HG03571 (cell line): ENCODE measurements at regions not wholly inside any gene's neighbourhood (a gene's known extent, or its start where the extent isn't known, plus 50 kb on each side); places are given as distances from the start of the nearest gene placed in this dataset.

ENCODE experiments used
- ATAC-seq: cut with Tn5 transposase; IDR thresholded peaks from one replicate; pipeline ENCODE4 v1.9.1; 2021; ENCODE audit not compliant: unreplicated experiment

DNA sequence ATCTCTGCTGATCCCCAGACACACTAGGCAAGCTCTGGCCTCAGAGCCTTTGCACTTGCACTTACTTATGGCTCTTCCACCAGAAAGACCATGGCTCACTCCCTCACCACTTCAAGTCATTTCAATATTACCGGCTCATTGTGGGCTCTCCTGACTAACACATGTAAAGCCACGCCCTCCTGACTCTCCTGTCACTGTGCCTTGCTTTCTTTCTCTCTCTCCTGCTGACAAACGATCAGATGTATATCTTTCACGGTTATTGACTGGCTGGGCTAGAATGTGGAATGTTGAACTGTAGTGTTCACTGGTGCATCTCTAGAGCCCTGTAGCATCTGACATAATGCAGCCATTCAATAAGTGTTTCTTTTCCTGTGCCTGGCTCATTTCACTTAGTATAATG lies 425.1 kb downstream of the RAB28 start:
- ATAC-seq, result no peak

- ATAC-seq, result no peak
Measured at GRCh38 chr4:13056630-13057189, 427.4 kb downstream of the RAB28 start.

- no peak for ATAC-seq
Measured at GRCh38 chr4:13054420-13054970, 429.6 kb downstream of the RAB28 start.

GRCh38 chr4:13047591-13047990 lies 436.5 kb downstream of the RAB28 start:
- ATAC-seq, result no peak

DNA sequence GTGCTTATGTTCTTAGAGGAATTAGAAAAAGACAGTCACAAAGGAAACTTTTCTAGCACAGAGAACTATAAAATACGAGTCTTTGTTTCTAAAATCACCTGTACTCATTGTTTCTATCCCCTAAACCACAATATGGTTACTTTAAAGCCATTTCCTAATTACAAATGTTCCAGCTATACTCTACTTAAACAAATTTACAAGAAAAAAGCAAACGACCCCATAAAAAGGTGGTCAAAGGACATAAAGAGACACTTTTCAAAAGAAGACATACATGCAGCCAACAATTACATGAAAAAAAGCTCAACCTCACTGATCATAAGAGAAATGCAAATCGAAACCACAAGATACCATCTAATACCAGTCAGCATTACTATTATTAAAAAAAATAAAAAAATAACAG lies 447.3 kb downstream of the RAB28 start:
- no peak for ATAC-seq

DNA sequence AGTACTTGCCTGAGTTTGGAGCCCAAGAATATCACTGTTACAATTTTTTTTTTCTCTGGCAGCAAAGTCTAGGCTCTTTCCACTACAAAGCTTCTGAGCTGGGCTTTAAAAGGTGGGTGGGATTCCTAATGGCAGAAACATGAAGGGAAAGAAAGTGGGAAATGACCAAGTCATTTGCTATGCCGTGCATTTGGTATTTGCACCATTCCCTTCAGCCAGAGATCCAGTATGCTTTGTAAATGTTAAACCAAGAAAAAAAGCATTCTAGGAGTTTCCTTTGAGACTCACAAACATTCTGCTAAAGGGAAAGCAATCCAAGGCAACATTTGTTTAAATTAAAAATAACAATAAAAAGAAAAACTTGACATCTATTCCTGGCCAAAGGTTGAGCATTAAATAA lies 451.2 kb downstream of the RAB28 start:
- ATAC-seq, result no peak

GRCh38 chr4:13024147-13025105 lies 459.7 kb downstream of the RAB28 start:
- no peak for ATAC-seq

- ATAC-seq, result no peak
Measured at GRCh38 chr4:13007802-13008470, 476.2 kb downstream of the RAB28 start.

DNA sequence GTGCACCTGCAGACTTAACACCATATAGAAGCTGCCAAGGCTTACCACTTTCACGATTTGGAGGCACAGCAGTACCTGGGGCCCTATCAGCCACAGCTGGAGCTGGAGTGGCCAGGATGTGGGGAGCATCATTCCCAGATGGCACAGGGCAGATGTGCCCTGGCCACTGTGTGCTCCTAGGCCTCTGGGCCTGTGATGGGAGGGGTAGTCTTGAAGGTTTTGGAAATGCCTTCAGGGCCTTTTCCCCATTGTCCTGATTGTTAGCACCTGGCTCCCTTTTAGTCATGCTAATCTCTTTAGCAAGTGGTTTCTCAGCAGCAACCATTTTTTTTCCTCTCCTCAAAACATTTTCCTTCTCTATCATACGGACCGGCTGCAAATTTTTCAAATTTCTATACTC lies 490.2 kb downstream of the RAB28 start:
- no peak for ATAC-seq

- no peak for ATAC-seq
Measured at GRCh38 chr4:12987284-12987683, 496.9 kb downstream of the RAB28 start.

GRCh38 chr4:12979797-12980196 lies 504.3 kb downstream of the RAB28 start:
- ATAC-seq, result no peak

DNA sequence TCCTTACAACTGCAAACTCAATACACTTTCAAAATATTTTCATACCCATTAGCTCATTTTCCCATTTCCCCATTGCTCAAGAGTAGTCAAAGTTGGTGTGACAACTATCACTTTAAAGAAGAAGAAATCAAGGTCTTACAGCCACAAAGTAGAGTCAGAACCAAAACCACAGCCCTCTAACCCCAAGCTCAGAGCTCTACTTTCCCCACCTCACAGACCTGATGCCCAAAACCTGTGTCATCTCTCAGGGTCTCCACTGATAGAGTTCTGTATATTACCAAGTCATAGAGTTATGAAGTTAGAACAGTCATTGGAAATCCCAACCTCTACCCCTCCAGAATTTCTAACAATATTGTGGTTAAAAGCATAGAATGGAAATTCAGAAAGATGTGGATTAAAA lies 505.8 kb downstream of the RAB28 start:
- no peak for ATAC-seq

DNA sequence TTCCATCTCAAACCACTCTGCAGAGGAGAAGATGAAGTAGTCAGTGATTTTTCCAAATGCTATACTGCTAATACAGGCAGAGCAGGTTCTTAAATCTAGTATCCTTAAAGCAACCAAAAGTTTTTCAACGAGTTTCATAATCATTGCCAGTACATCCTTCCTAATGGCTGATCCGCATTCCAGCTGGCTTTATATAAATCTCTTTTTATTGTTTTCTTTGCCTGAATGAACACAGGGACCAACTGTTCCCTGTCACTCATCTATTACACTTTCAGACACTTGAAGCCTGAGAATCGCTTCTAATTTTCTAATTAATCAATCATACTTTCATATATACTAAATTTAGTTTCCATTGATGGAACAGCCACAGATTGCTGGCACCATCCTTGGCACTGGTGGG lies 508.6 kb downstream of the RAB28 start:
- no peak for ATAC-seq

GRCh38 chr4:12973522-12973921 lies 510.6 kb downstream of the RAB28 start:
- no peak for ATAC-seq

DNA sequence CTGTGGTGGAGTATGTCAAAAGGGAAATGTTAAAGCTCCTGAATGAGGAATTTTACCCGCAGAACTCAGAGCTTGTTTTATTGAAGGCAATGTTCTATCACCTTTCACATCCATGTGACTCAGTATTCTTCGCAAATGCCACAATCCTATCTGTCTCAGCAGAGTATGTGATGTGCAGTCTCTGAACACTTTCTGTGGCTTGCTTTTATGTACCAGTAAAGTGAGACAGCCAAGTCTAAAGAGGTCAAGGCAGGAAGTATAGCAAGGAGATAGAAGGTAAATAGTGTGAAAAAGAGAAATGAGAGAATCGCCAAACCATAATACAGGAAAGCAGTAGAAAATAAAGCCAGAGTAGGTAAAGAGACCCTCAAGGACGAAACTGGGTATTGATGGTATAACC lies 515.8 kb downstream of the RAB28 start:
- ATAC-seq, result no peak

GRCh38 chr4:12966726-12967125 lies 517.4 kb downstream of the RAB28 start:
- no peak for ATAC-seq

- no peak for ATAC-seq
Measured at GRCh38 chr4:12965334-12965733, 518.8 kb downstream of the RAB28 start.

DNA sequence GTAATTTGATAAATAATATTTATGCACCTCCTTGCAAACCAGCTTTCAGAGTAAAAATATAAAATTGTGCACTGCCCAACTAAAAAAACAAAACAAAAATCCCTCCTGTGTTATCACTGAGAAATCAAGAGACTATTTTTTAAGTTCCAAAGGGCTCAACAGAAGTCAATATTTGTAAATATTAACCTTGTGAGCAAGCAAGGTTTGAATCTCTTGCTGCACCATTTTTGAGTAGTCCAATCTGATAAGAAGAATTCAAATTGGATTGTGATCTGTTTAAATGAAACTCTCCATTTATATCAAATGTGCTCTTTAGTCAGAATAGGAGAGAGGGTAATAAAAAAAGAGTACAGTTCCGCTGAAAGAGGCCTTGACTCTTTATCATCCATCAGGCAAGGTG lies 520.2 kb downstream of the RAB28 start:
- ATAC-seq, result no peak

DNA sequence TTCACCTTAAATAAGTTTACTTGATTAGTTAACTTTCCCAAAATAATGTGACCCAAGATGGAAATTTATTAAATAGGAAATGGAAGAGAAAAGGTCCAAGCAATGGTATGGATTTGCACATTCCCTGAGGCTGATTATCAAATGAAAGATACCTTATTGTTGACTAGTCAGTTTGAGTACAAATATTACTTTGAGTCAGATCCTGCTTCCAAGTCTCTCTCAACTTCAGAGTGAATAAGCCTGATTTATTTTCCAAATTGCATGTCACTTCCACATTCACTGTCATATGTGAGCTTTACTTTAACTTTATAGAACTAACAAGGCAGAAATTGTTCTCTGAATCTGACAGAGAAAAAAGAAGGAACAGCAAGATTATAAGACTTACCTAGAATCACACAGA lies 520.8 kb downstream of the RAB28 start:
- no peak for ATAC-seq

DNA sequence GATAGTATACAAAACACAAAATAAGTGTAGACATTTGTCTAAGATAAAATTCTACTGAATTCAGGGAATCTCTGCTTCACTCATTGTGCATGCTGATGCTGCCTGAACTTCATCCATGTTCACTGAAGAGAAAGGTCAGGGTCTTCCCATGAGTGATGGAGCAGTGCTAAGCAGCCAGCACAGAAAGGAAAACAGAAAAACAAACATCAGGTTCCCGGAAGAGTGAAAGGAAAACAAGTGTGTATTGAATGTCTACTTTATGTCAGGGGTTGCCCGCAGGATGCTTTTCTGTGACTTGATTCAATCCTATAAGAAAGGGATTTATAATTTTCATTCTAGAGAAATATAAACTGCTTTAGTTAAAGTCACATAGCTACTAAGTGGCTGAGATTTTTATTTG lies 522.4 kb downstream of the RAB28 start:
- ATAC-seq, result no peak

DNA sequence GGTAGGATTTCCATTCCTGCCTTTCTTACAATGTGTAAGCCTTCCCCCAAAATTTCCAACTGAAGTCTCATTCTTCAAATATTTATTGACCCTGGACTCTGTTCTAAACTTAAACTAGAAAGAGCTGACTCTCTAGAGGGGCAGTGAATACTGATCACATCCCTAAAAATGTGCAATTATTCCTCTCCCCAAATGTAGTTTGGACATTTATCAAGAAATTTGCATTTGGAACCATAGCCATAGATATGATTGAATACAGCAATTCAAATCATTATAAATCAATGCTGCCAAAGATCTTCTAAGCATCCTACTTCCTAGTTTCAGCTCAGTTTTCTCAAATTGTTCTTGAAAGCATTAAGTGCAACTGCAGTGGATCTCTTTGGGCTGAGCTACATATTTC lies 525.7 kb downstream of the RAB28 start:
- ATAC-seq, result no peak

GRCh38 chr4:12957108-12957507 lies 527.0 kb downstream of the RAB28 start:
- ATAC-seq, result no peak
